M059J (cell line): ENCODE measurements at regions not wholly inside any gene's neighbourhood (a gene's known extent, or its start where the extent isn't known, plus 50 kb on each side); places are given as distances from the start of the nearest gene placed in this dataset.

Experiments
- DNase-seq: peaks from one replicate; pipeline ENCODE4 v3.0.0-alpha.2; 2012; ENCODE audit warnings: low read depth

- no peak for DNase-seq
These were observed 59.4 kb upstream of the GZMB start for GRCh38 chr14:24693353-24693737.

- DNase-seq, result no peak
These were observed 58.7 kb upstream of the GZMB start for GRCh38 chr14:24692382-24693352.

DNA sequence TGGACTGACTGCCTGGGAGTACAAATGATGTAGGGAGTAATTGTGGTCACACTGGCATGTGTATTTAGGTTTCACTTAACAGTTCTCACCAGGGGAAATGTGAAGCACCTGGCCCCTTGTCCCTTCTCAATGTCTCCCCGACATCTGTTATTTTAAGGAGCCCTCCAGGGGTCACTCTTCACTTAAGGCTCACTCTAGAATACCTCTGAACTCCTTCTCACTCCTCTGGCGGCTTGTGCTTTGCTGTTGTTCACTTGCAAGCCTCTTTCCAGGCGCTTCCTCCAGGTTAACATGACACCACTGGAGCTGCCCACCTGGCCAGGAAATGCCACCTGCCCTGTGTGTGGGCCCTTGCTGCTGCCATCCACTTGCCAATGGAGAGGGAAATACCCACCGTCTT lies 56.5 kb upstream of the GZMB start:
- DNase-seq, result no peak

GRCh38 chr14:24688030-24688658 lies 54.2 kb upstream of the GZMB start:
- no peak for DNase-seq
